ENCODE measurements at regions not wholly inside any gene's neighbourhood (a gene's known extent, or its start where the extent isn't known, plus 50 kb on each side); places are given as distances from the start of the nearest gene placed in this dataset.
A peak's percentile ranks its signal among the peaks of the same experiment; 100 is the strongest.

GRCh38 chr2:16397681-16398475 is 267.8 kb downstream of the CYRIA start:
- TF ChIP-seq, protein P1, sequence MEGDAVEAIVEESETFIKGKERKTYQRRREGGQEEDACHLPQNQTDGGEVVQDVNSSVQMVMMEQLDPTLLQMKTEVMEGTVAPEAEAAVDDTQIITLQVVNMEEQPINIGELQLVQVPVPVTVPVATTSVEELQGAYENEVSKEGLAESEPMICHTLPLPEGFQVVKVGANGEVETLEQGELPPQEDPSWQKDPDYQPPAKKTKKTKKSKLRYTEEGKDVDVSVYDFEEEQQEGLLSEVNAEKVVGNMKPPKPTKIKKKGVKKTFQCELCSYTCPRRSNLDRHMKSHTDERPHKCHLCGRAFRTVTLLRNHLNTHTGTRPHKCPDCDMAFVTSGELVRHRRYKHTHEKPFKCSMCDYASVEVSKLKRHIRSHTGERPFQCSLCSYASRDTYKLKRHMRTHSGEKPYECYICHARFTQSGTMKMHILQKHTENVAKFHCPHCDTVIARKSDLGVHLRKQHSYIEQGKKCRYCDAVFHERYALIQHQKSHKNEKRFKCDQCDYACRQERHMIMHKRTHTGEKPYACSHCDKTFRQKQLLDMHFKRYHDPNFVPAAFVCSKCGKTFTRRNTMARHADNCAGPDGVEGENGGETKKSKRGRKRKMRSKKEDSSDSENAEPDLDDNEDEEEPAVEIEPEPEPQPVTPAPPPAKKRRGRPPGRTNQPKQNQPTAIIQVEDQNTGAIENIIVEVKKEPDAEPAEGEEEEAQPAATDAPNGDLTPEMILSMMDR (IDR thresholded peaks at IDR 0.05; ENCODE audit: insufficient read depth, low read length, severe bottlenecking): no peak
- Histone ChIP-seq H3K4me3 (ENCODE audit: low read depth, low read length) (no peak overlapping the region), H3K27me3 (ENCODE audit: control insufficient read depth, insufficient read depth, low read length) (no peaks in the 10 kb centered on the region), H3K36me3 (ENCODE audit: control insufficient read depth, insufficient read depth, low read length) (no peaks in the 10 kb centered on the region)
- no peak for FAIRE-seq
- no peak for DNase-seq (ENCODE audit: low read depth)

GRCh38 chr2:16396986-16397385 is 268.6 kb downstream of the CYRIA start:
- TF ChIP-seq, protein P1 (IDR thresholded peaks at IDR 0.05; ENCODE audit: insufficient read depth, low read length, severe bottlenecking): no peak
- DNase-seq (ENCODE audit: low read depth): no peak
- Histone ChIP-seq H3K36me3 (ENCODE audit: control insufficient read depth, insufficient read depth, low read length) (no peaks in the 10 kb centered on the region), H3K27me3 (ENCODE audit: control insufficient read depth, insufficient read depth, low read length) (no peaks in the 10 kb centered on the region), H3K4me3 (ENCODE audit: low read depth, low read length) (no peak overlapping the region)
- FAIRE-seq: no peak

GRCh38 chr2:16396171-16396570 is 269.5 kb downstream of the CYRIA start:
- no peak for FAIRE-seq
- Histone ChIP-seq H3K27me3 (ENCODE audit: control insufficient read depth, insufficient read depth, low read length) (no peaks in the 10 kb centered on the region), H3K4me3 (ENCODE audit: low read depth, low read length) (no peak overlapping the region), H3K36me3 (ENCODE audit: control insufficient read depth, insufficient read depth, low read length) (no peaks in the 10 kb centered on the region)
- TF ChIP-seq, protein P1 (IDR thresholded peaks at IDR 0.05; ENCODE audit: insufficient read depth, low read length, severe bottlenecking): no peak
- DNase-seq (ENCODE audit: low read depth): no peak

- H3K27me3 ChIP-seq (ENCODE audit: control insufficient read depth, insufficient read depth, low read length): no peaks in the 10 kb centered on the region
- DNase-seq (ENCODE audit: low read depth): peak; percentile 53
- no peak overlapping the region for H3K4me3 ChIP-seq (ENCODE audit: low read depth, low read length)
- no peak for FAIRE-seq
- TF ChIP-seq, protein P1 (IDR thresholded peaks at IDR 0.05; ENCODE audit: insufficient read depth, low read length, severe bottlenecking): no peak
- H3K36me3 ChIP-seq (ENCODE audit: control insufficient read depth, insufficient read depth, low read length): no peaks in the 10 kb centered on the region
Observed at GRCh38 chr2:16395601-16396000, 270.0 kb downstream of the CYRIA start.

DNA sequence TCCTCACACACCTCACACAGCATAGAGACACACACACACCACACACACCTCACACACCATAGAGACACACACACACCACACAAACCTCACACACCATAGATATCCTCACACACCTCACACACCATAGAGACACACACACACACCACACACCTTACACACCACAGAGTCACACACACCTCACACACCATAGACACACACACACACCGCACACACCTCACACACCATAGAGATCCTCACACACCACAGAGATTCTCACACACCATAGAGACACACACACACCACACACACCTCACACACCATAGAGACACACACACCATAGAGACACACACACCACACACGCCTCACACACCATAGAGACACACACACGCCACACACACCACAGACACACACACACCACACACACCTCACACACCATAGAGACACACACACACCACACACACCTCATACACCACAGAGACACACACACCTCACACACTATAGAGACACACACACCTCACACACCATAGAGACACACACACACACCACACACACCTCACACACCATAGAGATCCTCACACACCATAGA is 270.6 kb downstream of the CYRIA start:
- H3K36me3 ChIP-seq (ENCODE audit: control insufficient read depth, insufficient read depth, low read length): no peaks in the 10 kb centered on the region
- no peaks in the 10 kb centered on the region for H3K27me3 ChIP-seq (ENCODE audit: control insufficient read depth, insufficient read depth, low read length)
- TF ChIP-seq, protein P1 (IDR thresholded peaks at IDR 0.05; ENCODE audit: insufficient read depth, low read length, severe bottlenecking): no peak
- DNase-seq (ENCODE audit: low read depth): no peak
- peak; percentile 99 for FAIRE-seq
- H3K4me3 ChIP-seq (ENCODE audit: low read depth, low read length): no peak overlapping the region
